HG03469 (cell line): ENCODE measurements at regions not wholly inside any gene's neighbourhood (a gene's known extent, or its start where the extent isn't known, plus 50 kb on each side); places are given as distances from the start of the nearest gene placed in this dataset.
"Not testable (repeated sequence)": the region's sequence is repeated elsewhere in the genome, so short reads cannot be mapped to it uniquely, and the experiment has no call there.

Experiments
- ATAC-seq: cut with Tn5 transposase; IDR thresholded peaks from one replicate; pipeline ENCODE4 v1.9.1; 2021; ENCODE audit warnings: mild to moderate bottlenecking, moderate library complexity, moderate number of reproducible peaks; ENCODE audit not compliant: unreplicated experiment

DNA sequence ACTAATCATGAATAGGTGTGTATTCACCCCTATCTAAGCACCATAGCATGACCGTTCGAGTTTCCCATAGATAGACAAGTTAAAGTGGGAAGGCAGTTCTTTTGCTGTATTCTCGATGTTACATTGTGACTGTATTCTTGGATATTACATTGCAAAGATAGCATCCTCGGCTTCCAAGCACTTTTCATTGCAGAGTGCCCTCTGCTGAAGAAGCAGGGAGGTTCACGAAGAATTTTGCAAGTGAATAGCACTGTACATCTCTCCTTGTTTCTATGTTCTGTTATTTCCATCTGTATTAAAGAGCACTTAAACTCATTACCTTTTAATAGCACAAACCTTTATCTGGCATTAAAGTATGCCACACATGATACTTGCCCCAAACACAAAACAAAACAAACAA, 426.7 kb upstream of the ARX start:
- ATAC-seq, result no peak

DNA sequence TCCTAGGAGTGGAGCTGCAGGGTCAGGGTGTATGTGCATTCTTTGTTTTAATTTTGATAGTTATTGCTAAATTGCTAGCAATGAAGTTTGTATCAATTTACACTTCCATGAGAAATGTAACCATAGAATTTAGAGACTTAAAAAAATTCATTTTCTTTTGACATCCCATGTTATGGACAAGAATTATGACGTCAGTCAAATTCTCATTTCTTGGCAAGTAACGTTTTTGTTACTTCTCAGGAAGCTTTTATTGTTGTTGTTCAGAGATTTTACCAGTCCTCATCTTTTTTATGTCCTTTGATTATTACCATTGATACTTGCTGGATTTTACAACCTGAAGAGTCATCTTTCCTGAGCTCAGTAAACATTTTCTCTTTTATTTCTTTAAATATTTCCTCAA, 417.5 kb upstream of the ARX start:
- no peak for ATAC-seq

DNA sequence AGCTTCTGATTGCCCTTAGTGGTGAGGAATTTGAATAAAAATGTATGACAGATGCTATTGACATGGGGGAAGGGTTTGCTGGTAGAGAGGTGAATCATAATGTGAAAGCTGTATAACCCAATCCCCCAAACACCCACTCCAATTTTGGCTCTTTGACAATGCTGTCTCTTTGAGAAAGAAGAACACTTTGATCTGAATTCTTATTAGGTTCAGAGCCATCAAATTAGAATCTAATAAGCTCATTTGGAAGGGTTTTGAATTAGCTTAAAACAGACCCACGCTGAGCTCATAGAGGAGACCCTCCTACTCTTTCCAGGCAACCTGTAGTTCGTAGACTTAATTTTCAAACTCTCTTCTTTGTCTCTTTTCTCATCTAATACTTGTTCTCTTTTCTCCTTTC, 416.6 kb upstream of the ARX start:
- ATAC-seq, result no peak

DNA sequence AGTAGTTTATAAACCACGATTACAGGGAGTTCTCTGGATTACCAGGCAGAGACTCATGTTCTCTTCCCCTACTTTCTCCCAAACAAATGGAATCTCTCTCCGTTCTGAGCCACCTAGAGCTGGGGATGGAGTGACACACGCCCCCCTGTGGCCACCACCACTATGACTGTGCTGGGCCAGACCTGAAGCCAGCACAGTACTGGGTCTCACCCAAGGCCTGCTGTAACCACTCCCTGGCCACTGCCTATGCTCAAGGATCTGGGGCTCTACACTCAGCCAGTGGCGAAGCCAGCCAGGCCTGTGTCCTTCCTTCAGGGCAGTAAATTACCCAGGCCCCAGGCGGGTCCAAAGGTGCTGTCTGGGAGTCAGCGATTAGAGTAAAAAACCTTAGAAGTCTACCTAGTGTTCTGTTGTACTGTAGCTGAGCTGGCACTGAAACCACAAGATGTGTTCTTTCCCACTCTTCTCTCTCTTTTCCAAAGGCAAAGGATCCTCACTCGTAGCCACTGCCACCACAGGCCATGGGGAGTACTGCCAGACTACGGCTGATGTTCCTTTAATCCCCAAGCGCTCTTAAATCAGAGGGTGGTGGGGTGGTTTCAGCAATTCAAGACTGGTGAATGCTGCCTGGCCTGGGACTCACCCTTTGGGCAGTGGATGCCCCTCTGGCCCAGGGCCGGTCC, 412.2 kb upstream of the ARX start:
- no peak for ATAC-seq

DNA sequence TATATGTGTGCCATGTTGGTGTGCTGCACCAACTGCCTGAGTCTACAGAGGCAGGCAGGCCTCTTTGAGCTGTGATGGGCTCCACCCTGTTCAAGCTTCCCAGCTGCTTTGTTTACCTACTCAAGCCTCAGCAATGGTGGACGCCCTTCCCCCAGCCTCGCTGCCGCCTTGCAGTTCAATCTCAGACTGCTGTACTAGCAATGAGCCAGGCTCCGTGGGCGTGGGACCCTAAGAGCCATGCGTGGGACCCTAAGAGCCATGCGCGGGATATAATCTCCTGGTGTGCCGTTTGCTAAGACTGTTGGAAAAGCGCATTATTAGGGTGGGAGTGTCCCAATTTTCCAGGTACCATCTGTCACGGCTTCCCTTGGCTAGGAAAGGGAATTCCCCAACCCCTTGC, 388.4 kb upstream of the ARX start:
- not testable (repeated sequence) for ATAC-seq

DNA sequence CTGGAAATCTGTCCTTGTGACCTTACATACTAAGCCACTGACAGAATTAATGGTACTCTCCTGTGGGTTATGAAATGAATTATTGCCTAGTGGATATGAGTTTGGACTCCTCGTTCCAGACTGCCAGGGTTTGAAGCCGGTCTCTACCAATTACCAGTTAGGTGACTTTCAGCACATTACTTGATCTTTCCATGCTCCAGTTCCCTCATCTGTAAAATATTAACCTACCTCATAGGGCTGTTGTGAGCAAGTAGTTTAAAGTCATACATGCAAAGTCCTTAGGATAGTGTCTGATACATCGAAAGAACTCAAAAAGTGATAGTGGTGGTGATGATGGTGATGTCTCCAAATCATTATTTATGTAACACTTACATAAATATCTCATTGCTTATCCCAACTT, 373.5 kb upstream of the ARX start:
- no peak for ATAC-seq

DNA sequence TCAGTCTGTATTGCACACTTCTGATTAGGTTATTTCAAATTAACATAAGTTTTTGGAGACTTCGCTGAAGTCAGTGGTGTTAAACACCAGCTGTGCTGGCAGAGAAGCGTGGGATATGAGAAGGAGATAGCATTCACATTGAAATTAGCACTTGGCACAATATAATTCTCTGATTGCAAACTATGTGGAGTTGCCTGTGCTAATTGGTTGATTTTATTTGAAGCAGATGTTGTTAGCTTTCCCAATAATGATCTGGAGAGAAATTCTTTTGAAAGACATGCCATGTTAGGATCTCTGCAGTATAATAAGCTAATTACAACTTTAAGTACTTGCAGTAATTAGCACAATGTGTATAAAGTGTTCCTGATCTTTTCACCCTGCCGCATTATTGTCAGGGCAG, 367.4 kb upstream of the ARX start:
- no peak for ATAC-seq

DNA sequence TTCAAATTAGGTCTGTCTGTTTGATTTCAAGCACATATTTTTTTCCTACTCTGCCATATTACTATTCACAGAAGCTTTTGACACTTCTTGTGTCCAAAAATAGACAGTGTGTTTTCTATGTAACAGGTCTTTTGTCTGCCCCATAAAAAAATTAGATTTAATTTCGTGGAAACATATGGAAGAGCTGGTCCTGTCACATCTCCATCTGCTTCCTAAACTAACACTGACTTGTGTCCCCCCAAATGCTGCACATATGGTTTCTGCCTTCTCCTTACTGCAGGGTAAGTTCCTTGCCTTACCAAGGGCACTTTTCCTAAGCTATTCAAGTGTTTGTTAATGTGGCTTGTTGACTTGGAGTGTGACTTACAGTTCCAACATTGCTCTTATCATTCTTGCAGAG, 340.7 kb upstream of the ARX start:
- no peak for ATAC-seq

DNA sequence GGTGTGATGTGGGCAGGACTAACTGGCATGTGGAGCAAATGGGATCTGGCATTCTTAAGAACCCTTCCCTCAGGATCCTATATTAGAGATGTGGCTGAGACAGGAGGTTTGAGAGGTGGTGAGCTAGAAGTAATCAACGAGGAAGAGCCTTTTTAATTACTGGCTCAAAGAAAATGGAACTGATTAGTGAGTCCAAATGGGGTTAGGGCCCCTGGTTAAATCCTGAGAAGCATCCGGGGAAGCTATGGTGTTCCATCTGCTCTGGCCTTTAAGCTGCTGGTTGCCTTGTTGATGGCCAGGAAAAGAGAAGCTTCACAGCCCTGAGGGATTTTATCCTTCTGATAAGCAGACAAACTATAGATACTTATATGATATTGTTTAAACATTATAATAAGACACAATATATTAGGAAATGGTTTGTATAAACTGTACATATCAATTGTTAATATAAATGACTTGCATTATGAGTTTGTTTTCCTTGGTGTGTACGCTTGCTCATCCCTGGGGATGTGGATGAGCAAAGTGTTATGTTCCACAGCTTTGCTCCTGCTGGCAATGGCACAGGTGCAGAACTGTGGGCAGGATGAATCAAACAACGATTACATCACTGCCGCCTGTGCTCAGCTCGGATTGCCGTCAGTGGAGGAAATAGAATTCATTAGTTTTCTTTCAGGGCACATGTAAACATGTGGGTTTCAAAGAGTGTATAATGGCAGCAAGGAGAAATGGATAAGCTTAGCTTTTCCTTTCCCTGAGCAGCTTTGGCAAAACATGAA, 328.6 kb upstream of the ARX start:
- no peak for ATAC-seq

DNA sequence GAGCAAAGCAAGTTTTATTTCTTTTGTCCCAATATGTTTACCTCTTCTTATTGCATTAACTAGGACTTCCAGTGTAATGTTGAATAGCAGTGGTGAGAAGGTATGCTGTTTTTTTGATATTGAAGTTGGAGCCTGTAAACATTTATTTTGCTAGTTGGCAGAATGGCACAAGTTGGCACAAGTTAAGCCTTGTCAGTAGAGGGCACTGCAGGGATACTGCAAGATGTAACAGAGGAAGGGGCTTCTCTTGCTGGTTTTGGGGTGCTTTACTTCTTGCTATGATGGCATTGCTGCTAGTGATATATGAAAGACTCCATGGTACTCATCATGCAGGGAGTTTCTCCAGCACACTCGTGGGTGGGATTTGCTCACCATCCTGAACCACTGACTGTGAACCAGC, 327.3 kb upstream of the ARX start:
- no peak for ATAC-seq

DNA sequence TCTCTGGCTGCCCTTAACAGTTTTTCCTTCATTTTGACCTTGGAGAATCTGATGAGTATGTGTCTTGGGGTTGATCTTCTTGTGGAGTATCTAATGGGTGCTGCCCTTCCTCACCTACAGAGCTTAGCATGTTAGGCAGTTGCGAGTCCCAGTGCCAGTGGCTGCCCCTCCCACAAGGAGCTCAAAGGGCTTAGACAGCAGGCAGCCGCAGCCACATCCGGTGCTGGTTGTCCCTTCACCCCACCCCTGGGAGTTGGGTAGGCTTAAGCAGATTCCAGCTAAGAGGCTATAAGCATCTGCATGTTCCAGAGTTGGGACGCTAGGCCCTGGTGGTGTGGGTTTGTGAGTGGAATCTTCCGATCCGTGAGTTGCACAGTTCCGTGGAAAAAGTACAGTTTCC, 322.1 kb upstream of the ARX start:
- ATAC-seq, result no peak

DNA sequence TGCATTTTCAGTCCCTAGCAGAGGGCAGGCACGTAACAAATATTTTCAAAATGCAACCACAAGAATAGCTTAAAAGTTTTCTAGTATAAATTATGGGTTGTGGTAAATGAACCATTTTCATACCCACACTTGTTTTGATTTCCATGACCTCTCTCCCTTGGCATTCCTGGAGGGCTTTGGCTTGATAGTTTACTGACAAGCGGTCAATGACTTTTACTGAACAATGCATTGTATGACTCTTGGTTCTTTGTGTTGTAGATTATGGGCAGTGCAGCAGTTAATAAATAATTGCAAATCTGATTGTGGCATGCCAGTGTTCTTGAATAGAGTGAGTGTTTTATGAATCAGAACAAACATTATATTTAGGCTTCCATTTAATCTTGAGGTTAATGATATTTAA, 285.2 kb upstream of the ARX start:
- ATAC-seq, result no peak

DNA sequence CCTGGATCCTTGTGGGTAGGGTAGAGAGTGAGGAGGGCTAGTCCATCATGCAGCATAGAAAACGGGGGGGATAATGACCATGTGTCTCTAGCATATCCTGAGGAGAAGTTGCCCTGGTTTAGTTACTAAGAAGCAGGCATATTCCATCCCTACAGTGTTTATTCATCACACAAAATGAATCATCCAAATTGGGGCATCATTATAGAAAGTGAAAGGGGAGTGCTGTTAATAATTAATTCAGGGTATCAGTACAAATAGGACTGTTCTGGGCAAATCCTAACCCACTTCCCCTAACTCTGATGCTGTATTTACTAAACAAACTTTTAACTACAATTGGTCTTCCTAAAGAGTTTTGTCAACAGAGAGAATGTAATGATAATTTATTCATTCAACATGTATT, 281.1 kb upstream of the ARX start:
- ATAC-seq, result no peak

DNA sequence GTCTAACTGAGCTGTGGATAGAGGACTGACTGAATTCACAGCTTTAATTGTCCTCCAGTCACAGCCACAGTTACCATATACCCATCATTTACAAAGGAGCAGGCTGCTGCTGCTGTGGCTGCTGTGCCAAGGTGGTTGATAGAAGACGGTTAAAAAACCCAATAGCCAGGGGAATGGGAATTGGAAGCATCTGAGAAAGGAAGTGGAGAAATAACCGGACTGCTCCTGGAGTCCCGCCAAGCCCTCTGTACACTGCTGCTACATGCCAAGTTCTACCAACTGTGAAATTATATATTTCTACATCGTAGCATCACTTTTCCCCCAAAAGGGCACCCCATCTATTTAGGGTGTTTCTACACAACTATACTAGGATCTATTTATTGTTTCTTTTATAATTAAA, 279.7 kb upstream of the ARX start:
- no peak for ATAC-seq

DNA sequence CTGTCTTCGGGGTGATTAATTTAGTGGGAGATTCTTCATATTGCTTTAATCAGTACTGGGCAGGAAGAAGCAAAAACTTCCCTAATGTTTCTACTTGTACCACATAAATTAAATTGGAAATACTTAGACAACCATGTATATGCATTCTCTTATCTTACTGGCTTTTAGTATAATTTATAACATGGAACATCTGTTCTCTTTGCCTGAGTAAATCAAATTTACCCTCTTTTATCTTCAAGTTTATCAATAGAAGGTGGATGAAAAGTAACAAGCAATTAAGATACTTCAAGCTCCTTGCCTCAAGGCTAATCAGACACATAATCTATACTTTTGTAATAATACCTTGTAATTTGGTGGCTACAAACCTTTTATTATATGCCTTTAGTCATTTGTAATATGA, 274.4 kb upstream of the ARX start:
- no peak for ATAC-seq

DNA sequence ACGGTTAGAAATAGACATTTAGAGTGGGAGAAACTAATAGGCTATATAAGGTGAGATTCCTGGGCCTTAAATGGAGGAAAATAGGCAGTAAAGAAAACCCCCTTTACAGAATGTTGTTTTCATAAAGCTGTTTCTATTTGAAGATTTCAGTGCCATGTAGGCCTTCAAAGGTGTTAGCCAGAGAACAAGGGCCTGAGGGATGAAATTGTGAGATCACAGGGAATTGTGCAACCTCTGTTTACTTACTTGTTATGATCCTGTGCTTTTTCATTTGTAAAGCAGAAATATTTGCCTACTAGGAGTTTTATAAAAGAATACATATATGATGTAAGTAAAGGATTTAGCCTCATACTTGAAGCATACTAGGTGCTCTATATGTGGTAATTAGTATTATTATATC, 272.9 kb upstream of the ARX start:
- no peak for ATAC-seq

DNA sequence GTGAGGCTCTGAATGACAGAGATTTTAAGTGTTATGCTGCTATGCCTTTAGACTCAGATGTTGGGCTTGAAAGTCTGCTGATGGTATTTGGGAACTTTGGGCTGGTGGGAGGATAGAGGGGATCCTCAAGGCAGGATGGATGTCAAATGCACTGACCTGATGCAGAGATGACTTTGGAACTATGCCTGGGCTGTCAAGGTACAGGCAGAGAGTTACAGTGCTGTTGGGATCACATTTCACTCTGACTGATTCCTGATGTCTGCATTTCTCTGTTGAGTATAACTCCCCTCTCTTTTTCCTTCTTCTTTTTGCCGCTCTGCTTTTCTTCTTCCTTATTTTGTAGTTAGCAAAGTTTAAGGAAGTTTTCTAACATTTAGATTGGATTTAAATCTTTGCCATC, 271.8 kb upstream of the ARX start:
- no peak for ATAC-seq

DNA sequence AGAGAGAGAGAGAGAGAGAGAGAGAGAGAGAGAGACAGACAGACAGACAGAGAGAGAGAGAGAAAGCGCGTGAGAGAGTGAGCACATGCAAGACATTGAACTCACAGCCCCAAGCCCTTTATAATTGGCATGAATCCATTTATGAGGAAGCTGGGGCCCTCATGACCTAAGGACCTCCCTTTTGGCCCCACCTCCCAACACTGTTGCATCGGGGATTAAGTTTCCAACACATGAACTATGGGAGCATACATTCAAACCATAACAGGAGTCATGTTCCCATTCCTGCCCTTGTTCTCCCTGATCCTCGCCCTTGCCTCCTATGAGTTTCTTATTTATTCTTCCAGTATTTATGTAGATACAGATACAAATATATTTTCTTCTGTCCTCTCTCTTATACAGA, 269.8 kb upstream of the ARX start:
- no peak for ATAC-seq

DNA sequence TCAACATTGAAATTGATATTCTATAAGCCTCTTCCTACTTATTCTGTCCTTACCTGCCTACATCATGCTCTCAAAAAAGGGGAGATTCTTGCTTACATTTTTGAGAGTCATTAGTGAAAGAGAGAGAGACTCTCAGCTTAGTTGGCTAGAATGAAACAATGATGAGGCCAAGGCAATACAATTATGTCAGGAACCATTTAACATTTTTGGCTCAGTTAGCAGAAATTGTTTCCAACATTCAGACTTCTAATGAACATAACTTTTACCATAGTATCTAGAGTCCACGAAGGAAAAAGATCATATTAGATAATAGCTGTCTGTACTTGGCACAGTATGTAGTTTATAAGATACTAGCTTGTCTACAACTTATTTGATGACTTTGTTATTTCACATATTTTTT, 263.7 kb upstream of the ARX start:
- no peak for ATAC-seq

DNA sequence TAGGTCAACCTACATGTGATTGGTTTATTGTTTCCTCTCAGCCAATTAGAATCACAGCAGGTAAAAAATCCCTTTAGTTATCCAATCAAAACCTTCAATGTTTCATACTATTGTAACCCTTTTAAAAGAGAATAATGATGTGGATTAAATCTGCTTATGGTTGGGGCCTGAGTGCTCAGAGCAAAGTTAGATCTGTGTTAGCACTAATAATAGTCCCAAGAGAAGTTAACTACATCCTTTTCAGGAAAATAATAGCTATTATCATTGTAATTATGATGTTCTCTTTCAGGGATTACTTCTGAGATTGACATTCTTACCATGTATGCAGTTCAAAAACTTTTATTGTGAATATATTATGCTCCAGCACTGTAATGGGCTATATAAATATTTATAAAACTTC, 262.6 kb upstream of the ARX start:
- ATAC-seq, result no peak

DNA sequence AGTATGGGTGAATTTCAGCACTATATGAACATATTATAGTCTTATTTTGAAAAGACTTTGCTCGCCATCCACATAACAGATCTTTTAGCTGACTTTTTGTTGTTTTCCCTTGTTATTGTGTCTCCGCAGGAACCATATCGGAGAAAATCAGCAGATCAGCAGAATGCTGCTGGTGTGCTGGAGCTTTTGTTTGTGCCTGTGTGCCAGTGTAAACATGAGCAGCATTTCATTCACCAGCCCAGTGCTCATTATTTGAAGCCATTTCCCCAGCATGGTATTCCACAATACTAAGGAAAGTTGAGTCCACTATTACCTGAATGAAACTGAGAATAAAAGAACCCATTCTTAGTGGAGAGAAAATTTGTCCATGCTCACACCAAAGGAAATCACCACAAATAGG, 261.8 kb upstream of the ARX start:
- no peak for ATAC-seq

DNA sequence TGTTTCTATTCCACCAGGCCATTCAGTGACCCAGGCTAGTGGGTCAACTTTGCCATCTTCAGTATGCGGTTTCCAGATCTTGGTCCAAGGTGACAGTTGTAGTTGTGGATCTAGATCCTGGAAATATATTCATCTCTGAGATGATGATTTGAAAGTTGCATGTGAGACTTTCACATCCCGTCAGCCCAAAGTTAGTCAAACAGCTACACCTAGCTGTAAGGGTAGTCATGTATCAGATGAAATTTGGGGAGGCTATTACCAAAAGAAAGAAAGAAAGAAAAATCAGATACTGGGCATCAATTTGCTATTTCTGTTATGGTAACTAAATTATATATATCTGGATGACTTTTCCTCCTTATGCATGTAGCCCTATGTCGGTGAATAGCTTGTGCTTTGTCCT, 259.4 kb upstream of the ARX start:
- ATAC-seq, result no peak

DNA sequence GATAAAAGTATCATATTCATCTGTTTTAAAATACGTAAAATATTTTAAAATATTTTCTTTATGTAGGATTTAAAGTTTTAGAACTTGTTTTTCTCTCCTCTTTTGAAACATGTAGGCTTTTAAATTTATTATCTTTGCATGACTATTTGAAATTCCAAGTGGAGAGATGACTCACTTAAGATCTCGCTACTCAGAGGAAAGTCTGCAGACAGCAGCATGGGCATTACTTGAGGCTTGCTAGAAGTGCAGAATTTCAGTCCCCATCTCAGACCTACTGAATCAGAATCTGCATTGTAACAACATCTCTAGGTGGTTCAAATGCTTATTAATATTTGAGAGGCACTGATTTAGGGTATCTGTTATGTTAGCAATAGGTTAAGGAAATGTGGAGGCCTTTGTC, 225.7 kb upstream of the ARX start:
- no peak for ATAC-seq
